Osteoblast (primary cell): ENCODE measurements at regions not wholly inside any gene's neighbourhood (a gene's known extent, or its start where the extent isn't known, plus 50 kb on each side); places are given as distances from the start of the nearest gene placed in this dataset.

Experiments
- DNase-seq: peaks from one replicate; pipeline ENCODE4 v3.0.0; 2011; ENCODE audit warnings: low spot score, mixed read lengths; ENCODE audit not compliant: insufficient read length; ENCODE audit errors: missing footprints
- H2AFZ ChIP-seq: 2 replicates; pipeline ENCODE4 v1.6.0; 2011; ENCODE audit warnings: mild to moderate bottlenecking, low read length
- H3K27ac ChIP-seq: 2 replicates; pipeline ENCODE4 v1.5.1; 2011; ENCODE audit warnings: mild to moderate bottlenecking, low read depth, low read length, moderate library complexity
- H3K27me3 ChIP-seq: 2 replicates; pipeline ENCODE4 v1.6.0; 2012; ENCODE audit warnings: mild to moderate bottlenecking, control low read depth, inconsistent platforms, low read length, moderate library complexity; ENCODE audit not compliant: insufficient read depth
- H3K36me3 ChIP-seq: 2 replicates; pipeline ENCODE4 v1.5.1; 2011; ENCODE audit warnings: mild to moderate bottlenecking, low read length, control low read depth, moderate library complexity; ENCODE audit not compliant: insufficient read depth
- H3K4me1 ChIP-seq: 2 replicates; pipeline ENCODE4 v1.5.1; 2011; ENCODE audit warnings: mild to moderate bottlenecking, low read length, control low read depth, moderate library complexity; ENCODE audit not compliant: insufficient read depth
- H3K4me2 ChIP-seq: 2 replicates; pipeline ENCODE4 v1.6.0; 2011; ENCODE audit warnings: mild to moderate bottlenecking, low read length; ENCODE audit not compliant: insufficient read depth
- H3K4me3 ChIP-seq: fragments of 200-600 bp; sonication (generic); 3 replicates; pipeline ENCODE4 v1.5.1; 2012; ENCODE audit warnings: mild to moderate bottlenecking, low read length, inconsistent platforms; ENCODE audit not compliant: insufficient read depth
- H3K79me2 ChIP-seq: 2 replicates; pipeline ENCODE4 v1.6.0; 2012; ENCODE audit warnings: mild to moderate bottlenecking, low read length, control low read depth, inconsistent platforms; ENCODE audit not compliant: insufficient read depth
- H3K9me3 ChIP-seq: 2 replicates; pipeline ENCODE4 v1.5.1; 2011; ENCODE audit warnings: low read depth, low read length, control low read depth
- H4K20me1 ChIP-seq: 2 replicates; pipeline ENCODE4 v1.6.0; 2012; ENCODE audit warnings: mild to moderate bottlenecking, low read length, control low read depth; ENCODE audit not compliant: insufficient read depth
- CTCF ChIP-seq: IDR thresholded peaks from 2 replicates; pipeline ENCODE4 v1.5.1; 2011; ENCODE audit warnings: mild to moderate bottlenecking, low read depth, low read length, moderate library complexity; ENCODE audit errors: extremely low read depth

- no peak overlapping the region for H2AFZ ChIP-seq
These were observed 96.6 kb upstream of the SRD5A3 start for GRCh38 chr4:55249476-55249875.

GRCh38 chr4:55251342-55251741 is 94.7 kb upstream of the SRD5A3 start:
- H3K27ac ChIP-seq = no peak overlapping the region
- no peaks in the 10 kb centered on the region for H3K79me2 ChIP-seq
- H3K4me1 ChIP-seq = no peaks in the 10 kb centered on the region
- no peaks in the 10 kb centered on the region for H4K20me1 ChIP-seq
- no peak overlapping the region for H2AFZ ChIP-seq
- no peak for TF ChIP-seq CTCF
- H3K4me3 ChIP-seq = no peak overlapping the region
- H3K4me2 ChIP-seq = no peak overlapping the region
- DNase-seq = no peak
- no peaks in the 10 kb centered on the region for H3K36me3 ChIP-seq
- H3K27me3 ChIP-seq = peaks cover 2% of the 10 kb centered on the region
- no peaks in the 10 kb centered on the region for H3K9me3 ChIP-seq

More at GRCh38 chr4:55249476-55249875, 96.6 kb upstream of the SRD5A3 start:
- Histone ChIP-seq H3K27ac (no peak overlapping the region), H3K4me3 (no peak overlapping the region), H3K79me2 (no peaks in the 10 kb centered on the region), H3K27me3 (peaks cover 2% of the 10 kb centered on the region), H4K20me1 (no peaks in the 10 kb centered on the region), H3K4me1 (no peaks in the 10 kb centered on the region), H3K9me3 (no peaks in the 10 kb centered on the region), H3K4me2 (no peak overlapping the region), H3K36me3 (no peaks in the 10 kb centered on the region)
- no peak for DNase-seq
- TF ChIP-seq CTCF = no peak

GRCh38 chr4:55251896-55252295 is 94.1 kb upstream of the SRD5A3 start:
- no peaks in the 10 kb centered on the region for H4K20me1 ChIP-seq
- no peaks in the 10 kb centered on the region for H3K36me3 ChIP-seq
- H3K27ac ChIP-seq = no peak overlapping the region
- H3K4me1 ChIP-seq = no peaks in the 10 kb centered on the region
- no peaks in the 10 kb centered on the region for H3K79me2 ChIP-seq
- H3K9me3 ChIP-seq = no peaks in the 10 kb centered on the region
- H2AFZ ChIP-seq = no peak overlapping the region
- TF ChIP-seq CTCF = no peak
- no peak overlapping the region for H3K4me3 ChIP-seq
- no peak overlapping the region for H3K4me2 ChIP-seq
- DNase-seq = no peak
- peaks cover 2% of the 10 kb centered on the region for H3K27me3 ChIP-seq

- Histone ChIP-seq H4K20me1 (no peaks in the 10 kb centered on the region), H3K9me3 (no peaks in the 10 kb centered on the region), H3K36me3 (no peaks in the 10 kb centered on the region), H3K4me2 (no peak overlapping the region), H3K27me3 (peaks cover 2% of the 10 kb centered on the region), H3K27ac (no peak overlapping the region), H3K4me3 (no peak overlapping the region), H2AFZ (no peak overlapping the region), H3K4me1 (no peaks in the 10 kb centered on the region), H3K79me2 (no peaks in the 10 kb centered on the region)
- no peak for TF ChIP-seq CTCF
- DNase-seq = no peak
These were observed 92.0 kb upstream of the SRD5A3 start for GRCh38 chr4:55253948-55254593.
